HepG2 (cell line): ENCODE measurements at regions not wholly inside any gene's neighbourhood (a gene's known extent, or its start where the extent isn't known, plus 50 kb on each side); places are given as distances from the start of the nearest gene placed in this dataset.

ENCODE experiments used
- ATAC-seq: fragments of 200-7000 bp; cut with Tn5 transposase; 3 replicates; pipeline ENCODE4 v1.9.1; 2020; ENCODE audit warnings: mild to moderate bottlenecking, moderate library complexity
- BruUV-seq: library from RNA; stranded (reverse); fragments of 400-500 nt; replicated peaks from 2 replicates; lab custom pipeline; 2021; lab: Mats Ljungman, UMichigan
- CTCF ChIA-PET: fragments of 300-600 bp; formaldehyde crosslinking; extraction: SDS; loops from one replicate; lab custom pipeline; 2021; ENCODE audit warnings: low total read pairs, inconsistent platforms, low intra/inter-chr PET ratio; lab: Yijun Ruan, JAX
- POLR2A ChIA-PET: fragments of 350-600 bp; sonication (Branson Sonifier 250); formaldehyde crosslinking; loops from one replicate; lab custom pipeline; 2020; ENCODE audit warnings: antibody characterized with exemption, inconsistent platforms; lab: Yijun Ruan, JAX
- DNase-seq: peaks from one replicate; pipeline ENCODE4 v3.0.0-alpha.2; 2015; ENCODE audit warnings: low spot score
- FAIRE-seq: peaks from 3 replicates; lab custom pipeline; 2011; peaks lifted over from hg19 to GRCh38; lab: Jason Lieb, UNC
- H2AFZ ChIP-seq: one replicate; pipeline ENCODE4 v1.6.1; 2011; ENCODE audit warnings: low read length, inconsistent platforms
- H3K27ac ChIP-seq: fragments of 300-600 bp; 3 replicates; pipeline ENCODE4 v1.8.0; 2011; ENCODE audit warnings: mixed run types, mild to moderate bottlenecking, mixed read lengths, low read length, inconsistent platforms; ENCODE audit not compliant: insufficient read depth; ENCODE audit errors: extremely low read length
- H3K27me3 ChIP-seq, 2 experiments: fragments of 200-600 bp in 1 of 2; 2 replicates in 1 of 2; 3 replicates in 1 of 2; pipeline versions ENCODE4 v1.6.0 to v1.8.0; 2011; ENCODE audit warnings: low read length in 2 of 2, mild to moderate bottlenecking in 2 of 2, moderate library complexity in 2 of 2, inconsistent platforms in 1 of 2; ENCODE audit not compliant: insufficient read depth in 2 of 2, control insufficient read depth in 1 of 2
- H3K36me3 ChIP-seq, 2 experiments: fragments of 200-600 bp in 1 of 2; replicated peaks in 1 of 2; 2 replicates in 1 of 2; 3 replicates in 1 of 2; pipeline versions ENCODE4 v1.5.1 to v1.8.0; 2011; ENCODE audit warnings: low read length in 2 of 2, inconsistent platforms in 1 of 2; ENCODE audit not compliant: insufficient read depth in 2 of 2, control insufficient read depth in 1 of 2
- H3K4me1 ChIP-seq: 2 replicates; pipeline ENCODE4 v1.5.1; 2012; ENCODE audit warnings: low read length, inconsistent platforms; ENCODE audit not compliant: insufficient read depth
- H3K4me2 ChIP-seq: 2 replicates; pipeline ENCODE4 v1.6.0; 2011; ENCODE audit warnings: low read depth, low read length, inconsistent platforms
- H3K4me3 ChIP-seq, 3 experiments: fragments of 200-600 bp in 1 of 3; sonication (generic), shearing (Covaris generic) in 1 of 3; replicated peaks in 1 of 3; 2 replicates each; pipeline ENCODE4 v1.5.1; 2011 to 2016; ENCODE audit warnings: low read length in 3 of 3, inconsistent platforms in 2 of 3, low read depth in 2 of 3, mild to moderate bottlenecking in 2 of 3, control low read depth in 1 of 3, mixed read lengths in 1 of 3; ENCODE audit not compliant: insufficient read depth in 1 of 3
- H3K79me2 ChIP-seq: one replicate; pipeline ENCODE4 v1.6.1; 2011; ENCODE audit warnings: low read length, inconsistent platforms; ENCODE audit not compliant: insufficient read depth
- H3K9ac ChIP-seq: 2 replicates; pipeline ENCODE4 v1.6.0; 2011; ENCODE audit warnings: mild to moderate bottlenecking, low read depth, low read length, inconsistent platforms; ENCODE audit not compliant: insufficient read depth
- H3K9me3 ChIP-seq: 2 replicates; pipeline ENCODE4 v1.5.1; 2012; ENCODE audit warnings: mild to moderate bottlenecking, low read length
- H4K20me1 ChIP-seq: 2 replicates; pipeline ENCODE4 v1.6.0; 2011; ENCODE audit warnings: inconsistent platforms, mild to moderate bottlenecking, low read length, moderate library complexity; ENCODE audit not compliant: insufficient read depth
- CBX2 ChIP-seq, 2 experiments: fragments of 200-600 bp in 1 of 2; sonication (generic); formaldehyde crosslinking in 1 of 2; IDR thresholded peaks; 2 replicates each; pipeline versions ENCODE4 v1.7.0 to v1.8.1; 2018 to 2022; ENCODE audit warnings: low read depth in 2 of 2, low read length in 1 of 2, mild to moderate bottlenecking in 1 of 2, missing genetic modification reagents in 1 of 2
- HDAC2 ChIP-seq: sonication (generic); formaldehyde crosslinking; IDR thresholded peaks from 2 replicates; pipeline ENCODE4 v1.4.0; 2020; ENCODE audit warnings: missing genetic modification reagents
- IRX3 ChIP-seq: sonication (generic); formaldehyde crosslinking; IDR thresholded peaks from 2 replicates; pipeline ENCODE4 v1.8.1; 2023; ENCODE audit warnings: mild to moderate bottlenecking, low read depth, missing genetic modification reagents, borderline replicate concordance
- RFX1 ChIP-seq: fragments of 450-650 bp; IDR thresholded peaks from 2 replicates; pipeline ENCODE4 v1.6.1; 2017
- TGIF2 ChIP-seq: IDR thresholded peaks from 2 replicates; pipeline ENCODE4 v1.6.1; 2016; ENCODE audit warnings: control low read depth, missing compliant biosample characterization
- YY1 ChIP-seq: IDR thresholded peaks from 2 replicates; pipeline ENCODE4 v1.6.1; 2011; ENCODE audit warnings: low read length, low read depth, moderate library complexity, mild to moderate bottlenecking; ENCODE audit not compliant: insufficient read depth, insufficient replicate concordance
- ZNF354B ChIP-seq: sonication (generic); formaldehyde crosslinking; IDR thresholded peaks from 2 replicates; pipeline ENCODE4 v1.8.0; 2022; ENCODE audit warnings: mild to moderate bottlenecking, missing genetic modification reagents
- ZNF616 ChIP-seq: sonication (generic); formaldehyde crosslinking; IDR thresholded peaks from 2 replicates; pipeline ENCODE4 v1.5.0; 2020; ENCODE audit warnings: low read depth, mild to moderate bottlenecking, missing genetic modification reagents
- ZNF75D ChIP-seq: sonication (generic); formaldehyde crosslinking; IDR thresholded peaks from 2 replicates; pipeline ENCODE4 v1.8.1; 2023; ENCODE audit warnings: missing genetic modification reagents, mild to moderate bottlenecking, borderline replicate concordance
- ZNF780A ChIP-seq: sonication (generic); formaldehyde crosslinking; IDR thresholded peaks from 2 replicates; pipeline ENCODE4 v1.8.0; 2022; ENCODE audit warnings: mild to moderate bottlenecking, missing genetic modification reagents, moderate library complexity
- WGBS: methylation state at CpG from one replicate; pipeline ENCODE4 v1.1.6; 2017; ENCODE audit warnings: low lambda C conversion rate; 5-methylcytosine and 5-hydroxymethylcytosine counted together
- in situ Hi-C: cut with HindIII; loops from 2 replicates; pipeline ENCODE4 v1.10.0; 2017; ENCODE audit warnings: low pct_unique_long_range_greater_than_20kb; ENCODE audit not compliant: extremely low pct_ligation_motif_present
- intact Hi-C: fragments of 100-400 bp; cut with micrococcal nuclease; formaldehyde crosslinking; loops from one replicate; pipeline ENCODE4 v1.10.0; 2022; ENCODE audit not compliant: unreplicated experiment
- TF ChIP-seq, protein P1 (sequence below): IDR thresholded peaks from 2 replicates; pipeline ENCODE4 v1.4.0; 2020; ENCODE audit warnings: mild to moderate bottlenecking, missing genetic modification reagents
- TF ChIP-seq, protein P2 (sequence below): sonication (generic); formaldehyde crosslinking; IDR thresholded peaks from 2 replicates; pipeline ENCODE4 v1.8.0; 2022; ENCODE audit warnings: low read depth, missing genetic modification reagents

DNA sequence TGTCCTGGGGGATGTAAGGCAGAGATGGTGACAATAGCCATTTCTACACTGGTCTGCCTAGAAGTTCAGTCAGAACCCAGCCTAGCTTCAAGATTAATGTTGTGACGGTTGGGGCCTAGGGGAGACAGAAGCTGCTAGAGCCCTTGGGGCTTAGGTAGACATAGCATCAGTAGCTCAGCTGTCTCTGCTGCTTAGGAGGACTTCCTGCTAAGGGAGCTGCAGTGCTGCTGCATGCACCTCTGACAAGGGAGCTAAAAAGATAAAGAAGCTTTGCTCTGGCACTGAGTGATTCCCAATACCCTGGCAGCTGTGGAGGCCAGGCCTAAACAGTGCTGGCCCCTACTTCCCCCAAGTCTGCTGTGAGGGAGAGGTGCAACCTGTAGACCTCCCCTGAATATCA is 116.0 kb downstream of the CT47B1 start:
- no peak overlapping the region for H3K9ac ChIP-seq
- no peak overlapping the region for H3K4me3 ChIP-seq
- intact Hi-C loops: no loop called here
- no peaks in the 10 kb centered on the region for H3K27me3 ChIP-seq
- TF ChIP-seq ZNF354B (no peak), TGIF2 (no peak), YY1 (no peak), HDAC2 (CRISPR knock-in tag) (no peak), ZNF616 (CRISPR knock-in tag) (no peak), ZNF780A (CRISPR knock-in tag) (no peak), CBX2 (IDR thresholded peaks at IDR 0.05; ENCODE audit: low read depth, low read length) (no peak), CBX2 (CRISPR knock-in tag; IDR thresholded peaks at IDR 0.05; ENCODE audit: low read depth) (no peak), ZNF75D (no peak), IRX3 (no peak), RFX1 (no peak)
- TF ChIP-seq, protein P1, sequence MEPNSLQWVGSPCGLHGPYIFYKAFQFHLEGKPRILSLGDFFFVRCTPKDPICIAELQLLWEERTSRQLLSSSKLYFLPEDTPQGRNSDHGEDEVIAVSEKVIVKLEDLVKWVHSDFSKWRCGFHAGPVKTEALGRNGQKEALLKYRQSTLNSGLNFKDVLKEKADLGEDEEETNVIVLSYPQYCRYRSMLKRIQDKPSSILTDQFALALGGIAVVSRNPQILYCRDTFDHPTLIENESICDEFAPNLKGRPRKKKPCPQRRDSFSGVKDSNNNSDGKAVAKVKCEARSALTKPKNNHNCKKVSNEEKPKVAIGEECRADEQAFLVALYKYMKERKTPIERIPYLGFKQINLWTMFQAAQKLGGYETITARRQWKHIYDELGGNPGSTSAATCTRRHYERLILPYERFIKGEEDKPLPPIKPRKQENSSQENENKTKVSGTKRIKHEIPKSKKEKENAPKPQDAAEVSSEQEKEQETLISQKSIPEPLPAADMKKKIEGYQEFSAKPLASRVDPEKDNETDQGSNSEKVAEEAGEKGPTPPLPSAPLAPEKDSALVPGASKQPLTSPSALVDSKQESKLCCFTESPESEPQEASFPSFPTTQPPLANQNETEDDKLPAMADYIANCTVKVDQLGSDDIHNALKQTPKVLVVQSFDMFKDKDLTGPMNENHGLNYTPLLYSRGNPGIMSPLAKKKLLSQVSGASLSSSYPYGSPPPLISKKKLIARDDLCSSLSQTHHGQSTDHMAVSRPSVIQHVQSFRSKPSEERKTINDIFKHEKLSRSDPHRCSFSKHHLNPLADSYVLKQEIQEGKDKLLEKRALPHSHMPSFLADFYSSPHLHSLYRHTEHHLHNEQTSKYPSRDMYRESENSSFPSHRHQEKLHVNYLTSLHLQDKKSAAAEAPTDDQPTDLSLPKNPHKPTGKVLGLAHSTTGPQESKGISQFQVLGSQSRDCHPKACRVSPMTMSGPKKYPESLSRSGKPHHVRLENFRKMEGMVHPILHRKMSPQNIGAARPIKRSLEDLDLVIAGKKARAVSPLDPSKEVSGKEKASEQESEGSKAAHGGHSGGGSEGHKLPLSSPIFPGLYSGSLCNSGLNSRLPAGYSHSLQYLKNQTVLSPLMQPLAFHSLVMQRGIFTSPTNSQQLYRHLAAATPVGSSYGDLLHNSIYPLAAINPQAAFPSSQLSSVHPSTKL (CRISPR knock-in tag): no peak
- TF ChIP-seq, protein P2, sequence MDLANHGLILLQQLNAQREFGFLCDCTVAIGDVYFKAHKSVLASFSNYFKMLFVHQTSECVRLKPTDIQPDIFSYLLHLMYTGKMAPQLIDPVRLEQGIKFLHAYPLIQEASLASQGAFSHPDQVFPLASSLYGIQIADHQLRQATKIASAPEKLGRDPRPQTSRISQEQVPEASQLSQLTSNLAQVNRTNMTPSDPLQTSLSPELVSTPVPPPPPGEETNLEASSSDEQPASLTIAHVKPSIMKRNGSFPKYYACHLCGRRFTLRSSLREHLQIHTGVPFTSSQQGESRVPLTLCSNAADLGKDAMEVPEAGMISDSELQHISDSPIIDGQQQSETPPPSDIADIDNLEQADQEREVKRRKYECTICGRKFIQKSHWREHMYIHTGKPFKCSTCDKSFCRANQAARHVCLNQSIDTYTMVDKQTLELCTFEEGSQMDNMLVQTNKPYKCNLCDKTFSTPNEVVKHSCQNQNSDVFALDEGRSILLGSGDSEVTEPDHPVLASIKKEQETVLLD (CRISPR knock-in tag): no peak
- TF ChIP-seq, all 625 proteins: peak for 0
- Histone ChIP-seq H3K36me3 (no peaks in the 10 kb centered on the region), H3K4me2 (no peak overlapping the region), H3K4me1 (peaks cover 29% of the 10 kb centered on the region), H3K27ac (no peak overlapping the region), H2AFZ (no peak overlapping the region), H4K20me1 (no peaks in the 10 kb centered on the region), H3K9me3 (no peaks in the 10 kb centered on the region), H3K79me2 (no peaks in the 10 kb centered on the region)
- no TSS peak for BruUV-seq
- no peak for DNase-seq
- in situ Hi-C loops: loop anchor here (10.0 kb wide), 1 partner anchor 265 kb away; no protein-coding TSS in a partner anchor
- ChIA-PET CTCF (no interaction called here), POLR2A (no interaction called here)
- ATAC-seq: no peak
- 100% methylated on average over 1 of the region's 1 CpG for WGBS
- no peak for FAIRE-seq
